GM12878 (cell line): ENCODE measurements at regions not wholly inside any gene's neighbourhood (a gene's known extent, or its start where the extent isn't known, plus 50 kb on each side); places are given as distances from the start of the nearest gene placed in this dataset.

Experiments
- IKZF1 ChIP-seq: fragments of 450-650 bp; conservative IDR thresholded peaks from 2 replicates; pipeline ENCODE4 v1.6.1; 2017; ENCODE audit warnings: antibody characterized with exemption, mild to moderate bottlenecking
- POLR2AphosphoS5 ChIP-seq: IDR thresholded peaks from 2 replicates; pipeline ENCODE4 v1.6.1; 2011; ENCODE audit warnings: mild to moderate bottlenecking, low read length, inconsistent platforms

DNA sequence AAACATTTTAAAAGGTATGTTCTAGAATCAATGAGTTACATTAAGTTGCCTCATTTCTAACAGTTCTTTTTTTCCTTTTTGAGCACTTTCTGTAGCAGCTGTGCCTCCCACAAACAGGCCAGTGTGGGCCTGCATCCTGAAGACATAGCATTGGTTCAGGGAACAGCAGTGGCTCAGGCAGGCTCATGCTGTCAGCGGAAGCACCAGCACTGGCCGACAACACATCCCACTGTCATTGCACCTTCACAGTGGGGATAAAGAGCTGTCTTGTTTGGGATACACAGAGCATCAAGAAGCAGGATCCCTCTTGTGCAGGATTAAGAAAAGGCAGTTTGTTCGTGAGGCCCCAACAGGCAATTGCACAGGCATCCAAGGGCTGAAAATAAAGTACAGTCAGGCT, 123.3 kb downstream of the MOBP start:
- no peak for TF ChIP-seq IKZF1
- no peak for TF ChIP-seq POLR2AphosphoS5
